Astrocyte (in vitro differentiated cells and primary cell): ENCODE measurements at regions not wholly inside any gene's neighbourhood (a gene's known extent, or its start where the extent isn't known, plus 50 kb on each side); places are given as distances from the start of the nearest gene placed in this dataset.

ENCODE experiments used
- DNase-seq: peaks from one replicate; pipeline ENCODE4 v3.0.0-alpha.2; 2010; ENCODE audit warnings: low read depth
- FAIRE-seq: peaks from 2 replicates; lab custom pipeline; 2011; peaks lifted over from hg19 to GRCh38; lab: Jason Lieb, UNC
- H2AFZ ChIP-seq: 2 replicates; pipeline ENCODE4 v1.6.0; 2012; ENCODE audit warnings: low read depth, low read length, inconsistent platforms
- H3K27ac ChIP-seq: 2 replicates; pipeline ENCODE4 v1.5.1; 2011; ENCODE audit warnings: low read depth, low read length, inconsistent platforms
- H3K27me3 ChIP-seq: 2 replicates; pipeline ENCODE4 v1.6.0; 2011; ENCODE audit warnings: low read length, inconsistent platforms; ENCODE audit not compliant: insufficient read depth
- H3K36me3 ChIP-seq: 2 replicates; pipeline ENCODE4 v1.5.1; 2011; ENCODE audit warnings: low read length, inconsistent platforms; ENCODE audit not compliant: insufficient read depth
- H3K4me1 ChIP-seq: 2 replicates; pipeline ENCODE4 v1.5.1; 2011; ENCODE audit warnings: low read length, inconsistent platforms; ENCODE audit not compliant: insufficient read depth
- H3K4me2 ChIP-seq: 2 replicates; pipeline ENCODE4 v1.6.0; 2012; ENCODE audit warnings: low read length, inconsistent platforms
- H3K4me3 ChIP-seq: 2 replicates; pipeline ENCODE4 v1.5.1; 2011; ENCODE audit warnings: low read depth, mild to moderate bottlenecking, low read length, inconsistent platforms; ENCODE audit not compliant: insufficient read depth
- H3K79me2 ChIP-seq: 2 replicates; pipeline ENCODE4 v1.6.0; 2012; ENCODE audit warnings: mild to moderate bottlenecking, low read length, inconsistent platforms; ENCODE audit not compliant: insufficient read depth
- H3K9ac ChIP-seq: 2 replicates; pipeline ENCODE4 v1.6.0; 2012; ENCODE audit warnings: mild to moderate bottlenecking, low read length, inconsistent platforms
- H3K9me3 ChIP-seq: 2 replicates; pipeline ENCODE4 v1.5.1; 2012; ENCODE audit warnings: low read depth, mild to moderate bottlenecking, low read length, inconsistent platforms; ENCODE audit not compliant: insufficient read depth
- H4K20me1 ChIP-seq: 2 replicates; pipeline ENCODE4 v1.6.0; 2012; ENCODE audit warnings: low read length, inconsistent platforms; ENCODE audit not compliant: insufficient read depth
- H3K27ac Mint-ChIP-seq: one replicate; pipeline ENCODE4 v1.8.0; 2021; ENCODE audit warnings: mild to moderate bottlenecking, mixed read lengths; ENCODE audit not compliant: unreplicated experiment
- H3K27me3 Mint-ChIP-seq: one replicate; pipeline ENCODE4 v1.8.0; 2021; ENCODE audit warnings: low read depth, mixed read lengths; ENCODE audit not compliant: unreplicated experiment
- H3K36me3 Mint-ChIP-seq: one replicate; pipeline ENCODE4 v1.8.0; 2021; ENCODE audit warnings: low read depth, mixed read lengths; ENCODE audit not compliant: unreplicated experiment
- H3K4me1 Mint-ChIP-seq: one replicate; pipeline ENCODE4 v1.8.0; 2021; ENCODE audit warnings: low read depth, mixed read lengths; ENCODE audit not compliant: unreplicated experiment
- H3K4me3 Mint-ChIP-seq: one replicate; pipeline ENCODE4 v1.8.0; 2021; ENCODE audit warnings: mild to moderate bottlenecking, moderate library complexity, mixed read lengths; ENCODE audit not compliant: unreplicated experiment
- H3K9me3 Mint-ChIP-seq: one replicate; pipeline ENCODE4 v1.8.0; 2021; ENCODE audit warnings: mild to moderate bottlenecking, mixed read lengths; ENCODE audit not compliant: unreplicated experiment
- EZH2 ChIP-seq: IDR thresholded peaks from 2 replicates; pipeline ENCODE4 v1.6.1; 2012; ENCODE audit warnings: mild to moderate bottlenecking, low read length, inconsistent platforms; ENCODE audit not compliant: insufficient read depth
- TF ChIP-seq, protein P1 (sequence below): IDR thresholded peaks from 2 replicates; pipeline ENCODE4 v1.5.1; 2011; ENCODE audit warnings: low read depth, mild to moderate bottlenecking, inconsistent platforms, low read length, moderate library complexity; ENCODE audit not compliant: insufficient read depth

DNA sequence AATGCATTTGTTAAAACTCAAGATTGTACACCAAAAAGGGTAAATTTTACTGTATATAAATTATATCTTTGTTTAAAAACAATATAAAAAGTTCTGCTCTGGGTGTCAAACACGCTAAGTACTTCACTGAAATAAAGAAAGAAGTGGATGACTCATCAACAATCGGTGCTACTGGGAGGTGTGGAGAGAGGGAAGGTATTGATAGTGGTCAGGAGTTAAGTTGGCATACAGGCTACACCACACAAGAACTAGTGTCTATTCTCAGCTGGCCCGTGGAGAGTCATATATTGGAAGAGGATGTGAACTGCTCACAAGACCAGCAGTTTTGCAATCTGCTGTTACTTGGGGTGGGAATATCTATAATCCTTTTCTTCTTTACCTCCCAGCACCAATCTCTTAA, 145.7 kb upstream of the TRPC7 start:
- no peak for TF ChIP-seq EZH2
- TF ChIP-seq, protein P1, sequence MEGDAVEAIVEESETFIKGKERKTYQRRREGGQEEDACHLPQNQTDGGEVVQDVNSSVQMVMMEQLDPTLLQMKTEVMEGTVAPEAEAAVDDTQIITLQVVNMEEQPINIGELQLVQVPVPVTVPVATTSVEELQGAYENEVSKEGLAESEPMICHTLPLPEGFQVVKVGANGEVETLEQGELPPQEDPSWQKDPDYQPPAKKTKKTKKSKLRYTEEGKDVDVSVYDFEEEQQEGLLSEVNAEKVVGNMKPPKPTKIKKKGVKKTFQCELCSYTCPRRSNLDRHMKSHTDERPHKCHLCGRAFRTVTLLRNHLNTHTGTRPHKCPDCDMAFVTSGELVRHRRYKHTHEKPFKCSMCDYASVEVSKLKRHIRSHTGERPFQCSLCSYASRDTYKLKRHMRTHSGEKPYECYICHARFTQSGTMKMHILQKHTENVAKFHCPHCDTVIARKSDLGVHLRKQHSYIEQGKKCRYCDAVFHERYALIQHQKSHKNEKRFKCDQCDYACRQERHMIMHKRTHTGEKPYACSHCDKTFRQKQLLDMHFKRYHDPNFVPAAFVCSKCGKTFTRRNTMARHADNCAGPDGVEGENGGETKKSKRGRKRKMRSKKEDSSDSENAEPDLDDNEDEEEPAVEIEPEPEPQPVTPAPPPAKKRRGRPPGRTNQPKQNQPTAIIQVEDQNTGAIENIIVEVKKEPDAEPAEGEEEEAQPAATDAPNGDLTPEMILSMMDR: no peak
- H3K27ac ChIP-seq: no peak overlapping the region
- no peaks in the 10 kb centered on the region for H3K9me3 ChIP-seq
- H4K20me1 ChIP-seq: no peaks in the 10 kb centered on the region
- no peaks in the 10 kb centered on the region for H3K4me1 ChIP-seq
- no peak overlapping the region for H3K4me2 ChIP-seq
- H3K27me3 ChIP-seq: no peaks in the 10 kb centered on the region
- no peaks in the 10 kb centered on the region for H3K9me3 Mint-ChIP-seq
- DNase-seq (no peak), FAIRE-seq (no peak)
- H3K79me2 ChIP-seq: no peaks in the 10 kb centered on the region
- H3K27me3 Mint-ChIP-seq: no peaks in the 10 kb centered on the region
- H3K4me3 Mint-ChIP-seq: no peak overlapping the region
- no peak overlapping the region for H3K4me3 ChIP-seq
- H3K4me1 Mint-ChIP-seq: peaks cover 2% of the 10 kb centered on the region
- H3K36me3 ChIP-seq: no peaks in the 10 kb centered on the region
- no peak overlapping the region for H3K27ac Mint-ChIP-seq
- no peak overlapping the region for H3K9ac ChIP-seq
- no peak overlapping the region for H2AFZ ChIP-seq
- no peaks in the 10 kb centered on the region for H3K36me3 Mint-ChIP-seq

DNA sequence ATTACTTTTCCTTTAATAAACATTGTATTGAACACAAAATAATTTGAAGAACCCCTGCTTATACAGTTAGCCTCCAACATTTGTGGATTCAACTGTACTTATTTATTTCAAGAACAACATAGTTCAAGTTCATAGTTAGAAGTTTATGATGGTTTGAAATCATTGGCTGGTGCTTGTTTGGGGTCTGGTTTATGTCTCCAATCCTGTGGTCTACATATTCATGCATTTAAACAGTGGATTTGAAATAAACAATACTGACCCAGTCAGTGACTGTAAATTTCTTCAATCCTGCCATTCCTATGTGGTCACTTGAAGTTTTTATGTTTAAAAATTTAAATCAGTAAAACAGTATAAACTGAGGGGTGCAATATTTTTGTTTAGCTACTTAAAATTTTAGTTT, 145.1 kb upstream of the TRPC7 start:
- no peak overlapping the region for H3K4me3 ChIP-seq
- FAIRE-seq (no peak), DNase-seq (no peak)
- Mint-ChIP-seq H3K36me3 (no peaks in the 10 kb centered on the region), H3K4me1 (peaks cover 2% of the 10 kb centered on the region), H3K27me3 (no peaks in the 10 kb centered on the region), H3K9me3 (no peaks in the 10 kb centered on the region), H3K27ac (no peak overlapping the region), H3K4me3 (no peak overlapping the region)
- no peak overlapping the region for H2AFZ ChIP-seq
- H3K9ac ChIP-seq: no peak overlapping the region
- no peak overlapping the region for H3K27ac ChIP-seq
- TF ChIP-seq, protein P1: no peak
- no peak overlapping the region for H3K4me2 ChIP-seq
- no peaks in the 10 kb centered on the region for H3K27me3 ChIP-seq
- no peaks in the 10 kb centered on the region for H4K20me1 ChIP-seq
- H3K36me3 ChIP-seq: no peaks in the 10 kb centered on the region
- no peaks in the 10 kb centered on the region for H3K4me1 ChIP-seq
- no peaks in the 10 kb centered on the region for H3K9me3 ChIP-seq
- H3K79me2 ChIP-seq: no peaks in the 10 kb centered on the region

DNA sequence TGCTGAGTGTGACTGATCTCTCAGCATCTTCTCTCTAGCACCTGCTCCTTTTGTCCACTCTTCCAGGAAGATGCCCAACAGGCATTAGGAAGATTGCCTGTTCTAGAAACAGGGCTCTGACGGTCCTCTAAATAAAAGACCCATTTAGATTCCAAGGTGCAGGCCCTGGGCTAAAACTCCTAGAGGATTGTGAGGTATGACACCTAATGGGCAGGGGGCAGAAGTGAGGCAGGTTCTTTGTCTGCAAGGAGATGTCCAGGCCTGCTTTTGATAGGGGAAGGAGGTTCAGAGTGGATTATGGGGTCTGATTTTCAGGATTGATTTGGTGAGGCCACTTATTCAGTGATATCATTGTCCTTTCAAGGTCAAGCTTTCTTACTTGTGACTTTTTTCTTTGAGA, 140.8 kb upstream of the TRPC7 start:
- TF ChIP-seq, protein P1: no peak
- TF ChIP-seq EZH2: no peak
- H3K36me3 ChIP-seq: no peaks in the 10 kb centered on the region
- no peak overlapping the region for H3K27ac ChIP-seq
- Mint-ChIP-seq H3K27ac (no peak overlapping the region), H3K4me1 (peaks cover 2% of the 10 kb centered on the region), H3K27me3 (no peaks in the 10 kb centered on the region), H3K36me3 (no peaks in the 10 kb centered on the region), H3K9me3 (no peaks in the 10 kb centered on the region), H3K4me3 (no peak overlapping the region)
- no peak overlapping the region for H2AFZ ChIP-seq
- no peak for FAIRE-seq
- no peak for DNase-seq
- H3K79me2 ChIP-seq: no peaks in the 10 kb centered on the region
- no peaks in the 10 kb centered on the region for H3K4me1 ChIP-seq
- H3K9me3 ChIP-seq: no peaks in the 10 kb centered on the region
- no peaks in the 10 kb centered on the region for H3K27me3 ChIP-seq
- no peaks in the 10 kb centered on the region for H4K20me1 ChIP-seq
- no peak overlapping the region for H3K4me3 ChIP-seq
- no peak overlapping the region for H3K4me2 ChIP-seq
- H3K9ac ChIP-seq: no peak overlapping the region
